ENCODE measurements at regions not wholly inside any gene's neighbourhood (a gene's known extent, or its start where the extent isn't known, plus 50 kb on each side); places are given as distances from the start of the nearest gene placed in this dataset.
"Not testable (repeated sequence)": the region's sequence is repeated elsewhere in the genome, so short reads cannot be mapped to it uniquely, and the experiment has no call there.

- DNase-seq (ENCODE audit: low read depth): no peak
These were observed 402.4 kb upstream of the PTGER4 start for GRCh38 chr5:40277161-40277906.

GRCh38 chr5:40276426-40277102 is 403.2 kb upstream of the PTGER4 start:
- no peak for DNase-seq (ENCODE audit: low read depth)

- no peak for DNase-seq (ENCODE audit: low read depth)
These were observed 405.1 kb upstream of the PTGER4 start for GRCh38 chr5:40274568-40274967.

- DNase-seq (ENCODE audit: low read depth): no peak
These were observed 405.8 kb upstream of the PTGER4 start for GRCh38 chr5:40273936-40274335.

GRCh38 chr5:40271476-40271875 is 408.2 kb upstream of the PTGER4 start:
- no peak for DNase-seq (ENCODE audit: low read depth)

- no peak for DNase-seq (ENCODE audit: low read depth)
These were observed 409.4 kb upstream of the PTGER4 start for GRCh38 chr5:40270274-40270845.

GRCh38 chr5:40268088-40268487 is 411.6 kb upstream of the PTGER4 start:
- no peak for DNase-seq (ENCODE audit: low read depth)

GRCh38 chr5:40266952-40267351 is 412.8 kb upstream of the PTGER4 start:
- no peak for DNase-seq (ENCODE audit: low read depth)

GRCh38 chr5:40261984-40262383 is 417.7 kb upstream of the PTGER4 start:
- DNase-seq (ENCODE audit: low read depth): no peak

GRCh38 chr5:40260361-40260760 is 419.4 kb upstream of the PTGER4 start:
- DNase-seq (ENCODE audit: low read depth): no peak

GRCh38 chr5:40258222-40258621 is 421.5 kb upstream of the PTGER4 start:
- no peak for DNase-seq (ENCODE audit: low read depth)

GRCh38 chr5:40240671-40241070 is 439.0 kb upstream of the PTGER4 start:
- no peak for DNase-seq (ENCODE audit: low read depth)

- DNase-seq (ENCODE audit: low read depth): no peak
These were observed 439.6 kb upstream of the PTGER4 start for GRCh38 chr5:40240111-40240510.

GRCh38 chr5:40238066-40238745 is 441.5 kb upstream of the PTGER4 start:
- DNase-seq (ENCODE audit: low read depth): no peak

- no peak for DNase-seq (ENCODE audit: low read depth)
These were observed 444.0 kb upstream of the PTGER4 start for GRCh38 chr5:40235471-40236400.

GRCh38 chr5:40233268-40233667 is 446.4 kb upstream of the PTGER4 start:
- DNase-seq (ENCODE audit: low read depth): no peak

GRCh38 chr5:40227931-40228330 is 451.8 kb upstream of the PTGER4 start:
- DNase-seq (ENCODE audit: low read depth): no peak

- DNase-seq (ENCODE audit: low read depth): no peak
These were observed 452.3 kb upstream of the PTGER4 start for GRCh38 chr5:40227366-40227765.

- DNase-seq (ENCODE audit: low read depth): no peak
These were observed 452.8 kb upstream of the PTGER4 start for GRCh38 chr5:40226906-40227305.

GRCh38 chr5:40225147-40225546 is 454.6 kb upstream of the PTGER4 start:
- not testable (repeated sequence) for DNase-seq (ENCODE audit: low read depth)

- DNase-seq (ENCODE audit: low read depth): no peak
These were observed 455.3 kb upstream of the PTGER4 start for GRCh38 chr5:40224421-40224820.
